HCT116 (cell line): ENCODE measurements at regions not wholly inside any gene's neighbourhood (a gene's known extent, or its start where the extent isn't known, plus 50 kb on each side); places are given as distances from the start of the nearest gene placed in this dataset.

ENCODE experiments used
- CTCF ChIP-seq, 3 experiments: fragments of 200-600 bp in 1 of 3; sonication (generic) in 1 of 3; IDR thresholded peaks in 2 of 3; conservative IDR thresholded peaks in 1 of 3; 2 replicates each; pipeline ENCODE4 v1.5.1; 2012 to 2017; ENCODE audit warnings: low read depth in 2 of 3, low read length in 2 of 3, antibody characterized with exemption in 1 of 3, borderline replicate concordance in 1 of 3, control low read depth in 1 of 3, mild to moderate bottlenecking in 1 of 3, mixed read lengths in 1 of 3, mixed run types in 1 of 3, moderate library complexity in 1 of 3; ENCODE audit not compliant: insufficient read depth in 1 of 3
- EZH2phosphoT487 ChIP-seq: fragments of 200-600 bp; IDR thresholded peaks from 2 replicates; pipeline ENCODE4 v1.6.1; 2018; ENCODE audit warnings: antibody characterized with exemption, borderline replicate concordance
- JUND ChIP-seq: IDR thresholded peaks from 2 replicates; pipeline ENCODE4 v1.6.1; 2012
- POLR2A ChIP-seq: IDR thresholded peaks from 2 replicates; pipeline ENCODE4 v1.7.0; 2011; ENCODE audit warnings: borderline replicate concordance; ENCODE audit not compliant: insufficient read depth, insufficient read length; ENCODE audit errors: extremely low read depth
- POLR2AphosphoS5 ChIP-seq: IDR thresholded peaks from 2 replicates; pipeline ENCODE4 v1.6.1; 2011; ENCODE audit warnings: mild to moderate bottlenecking, low read depth, low read length, moderate library complexity
- RAD21 ChIP-seq: IDR thresholded peaks from 2 replicates; pipeline ENCODE4 v1.6.1; 2012; ENCODE audit warnings: low read depth, mild to moderate bottlenecking
- SP1 ChIP-seq: IDR thresholded peaks from 2 replicates; pipeline ENCODE4 v1.6.1; 2012; ENCODE audit warnings: low read depth
- YY1 ChIP-seq: IDR thresholded peaks from 2 replicates; pipeline ENCODE4 v1.6.1; 2011; ENCODE audit warnings: low read length, low read depth, moderate library complexity, mild to moderate bottlenecking; ENCODE audit not compliant: insufficient replicate concordance; ENCODE audit errors: extremely low read depth

DNA sequence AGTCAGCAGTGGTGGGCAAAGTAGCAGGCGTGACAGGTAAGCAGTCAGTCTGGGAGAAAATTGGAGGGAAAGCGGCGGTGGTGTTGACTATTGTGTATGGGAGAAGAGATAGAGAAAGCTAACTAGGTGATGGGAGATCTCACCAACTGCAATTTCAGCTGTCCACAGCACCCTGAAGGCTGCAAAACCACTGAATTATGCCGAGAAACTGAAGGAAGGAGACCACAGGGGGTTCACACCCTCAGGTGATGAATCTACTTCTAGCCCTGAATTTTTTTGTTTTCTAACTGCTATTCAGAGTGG is 631.5 kb downstream of the UQCRFS1 start:
- TF ChIP-seq YY1 (no peak), POLR2AphosphoS5 (no peak), SP1 (no peak), CTCF (IDR thresholded peaks at IDR 0.05 in 2 of 3, conservative IDR thresholded peaks at IDR 0.05 in 1 of 3; ENCODE audit: borderline replicate concordance in 1 of 3, insufficient read depth in 1 of 3, low read depth in 2 of 3, low read length in 2 of 3) (no peak), EZH2phosphoT487 (no peak), RAD21 (no peak), POLR2A (no peak), JUND (no peak)
